WERI-Rb-1 (cell line): ENCODE measurements at regions not wholly inside any gene's neighbourhood (a gene's known extent, or its start where the extent isn't known, plus 50 kb on each side); places are given as distances from the start of the nearest gene placed in this dataset.

Experiments
- DNase-seq: peaks from one replicate; pipeline ENCODE4 v3.0.0-alpha.2; 2020
- H3K27ac ChIP-seq: fragments of 250-450 bp; sonication (Bioruptor Pico); 2 replicates; pipeline ENCODE4 v1.5.1; 2020; ENCODE audit warnings: mild to moderate bottlenecking, moderate library complexity
- H3K27me3 ChIP-seq: fragments of 250-450 bp; sonication (Bioruptor Pico); 2 replicates; pipeline ENCODE4 v1.5.1; 2021; ENCODE audit warnings: mild to moderate bottlenecking, low read depth, moderate library complexity; ENCODE audit not compliant: insufficient read depth, severe bottlenecking
- H3K36me3 ChIP-seq: fragments of 250-450 bp; sonication (Bioruptor Pico); 2 replicates; pipeline ENCODE4 v1.5.1; 2020; ENCODE audit warnings: mild to moderate bottlenecking, moderate library complexity
- H3K4me3 ChIP-seq: 2 replicates; pipeline ENCODE4 v1.5.1; 2011; ENCODE audit warnings: low read depth, mild to moderate bottlenecking, control low read depth, low read length
- H3K9me3 ChIP-seq: fragments of 250-450 bp; sonication (Bioruptor Pico); 2 replicates; pipeline ENCODE4 v1.5.1; 2021; ENCODE audit warnings: mild to moderate bottlenecking, moderate library complexity; ENCODE audit not compliant: severe bottlenecking
- TF ChIP-seq, protein P1 (sequence below): IDR thresholded peaks from 2 replicates; pipeline ENCODE4 v1.5.1; 2011; ENCODE audit warnings: low read depth, mild to moderate bottlenecking, control low read depth, inconsistent platforms, low read length

DNA sequence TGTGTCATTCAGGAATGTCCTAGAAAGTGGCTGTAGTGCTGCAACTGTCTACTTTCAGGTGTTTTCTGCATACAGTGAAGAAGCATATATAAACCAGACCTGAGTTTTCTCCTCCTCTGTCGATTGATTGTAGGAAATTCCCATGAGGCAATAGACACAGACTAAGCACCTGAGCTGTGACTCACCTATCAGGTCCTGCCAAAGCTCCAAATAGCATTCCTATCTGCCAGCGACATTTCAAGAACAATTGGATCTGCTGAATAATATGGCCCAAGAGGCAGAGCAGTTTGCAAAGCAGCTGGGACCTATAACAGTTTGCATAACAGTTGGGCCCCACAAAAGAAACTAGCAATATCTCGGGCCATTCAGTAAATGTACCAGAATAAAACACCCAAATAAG lies 360.4 kb downstream of the HAO1 start:
- no peak for DNase-seq

DNA sequence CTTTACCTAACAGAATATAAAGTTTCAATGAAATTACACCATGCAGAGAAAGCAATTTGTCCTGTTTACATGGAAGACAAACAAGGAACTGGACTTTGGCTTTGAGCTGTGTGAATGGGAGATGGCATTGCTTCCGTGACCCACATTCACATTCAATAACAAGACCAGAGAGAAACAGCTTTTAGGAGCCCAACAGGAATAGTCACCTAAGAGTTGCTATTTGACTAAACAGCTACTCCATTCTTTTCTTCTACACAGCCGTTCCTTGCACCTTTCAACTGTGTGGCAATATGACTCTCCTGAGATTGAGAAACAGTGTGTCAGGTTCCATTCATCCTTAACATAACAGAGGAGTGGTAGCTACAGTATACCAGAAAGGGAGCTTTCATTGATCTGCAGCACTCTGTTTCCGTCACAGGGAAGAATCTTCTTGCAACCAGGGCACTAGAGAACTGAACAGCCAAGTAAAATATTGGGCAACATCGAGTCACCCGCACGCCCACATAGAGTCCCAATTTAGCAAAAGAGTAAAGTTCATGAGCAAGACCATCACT lies 355.1 kb downstream of the HAO1 start:
- H3K4me3 ChIP-seq, result no peak overlapping the region
- no peak overlapping the region for H3K27ac ChIP-seq
- H3K36me3 ChIP-seq, result no peaks in the 10 kb centered on the region
- H3K27me3 ChIP-seq, result no peaks in the 10 kb centered on the region
- DNase-seq, result no peak
- TF ChIP-seq, protein P1, sequence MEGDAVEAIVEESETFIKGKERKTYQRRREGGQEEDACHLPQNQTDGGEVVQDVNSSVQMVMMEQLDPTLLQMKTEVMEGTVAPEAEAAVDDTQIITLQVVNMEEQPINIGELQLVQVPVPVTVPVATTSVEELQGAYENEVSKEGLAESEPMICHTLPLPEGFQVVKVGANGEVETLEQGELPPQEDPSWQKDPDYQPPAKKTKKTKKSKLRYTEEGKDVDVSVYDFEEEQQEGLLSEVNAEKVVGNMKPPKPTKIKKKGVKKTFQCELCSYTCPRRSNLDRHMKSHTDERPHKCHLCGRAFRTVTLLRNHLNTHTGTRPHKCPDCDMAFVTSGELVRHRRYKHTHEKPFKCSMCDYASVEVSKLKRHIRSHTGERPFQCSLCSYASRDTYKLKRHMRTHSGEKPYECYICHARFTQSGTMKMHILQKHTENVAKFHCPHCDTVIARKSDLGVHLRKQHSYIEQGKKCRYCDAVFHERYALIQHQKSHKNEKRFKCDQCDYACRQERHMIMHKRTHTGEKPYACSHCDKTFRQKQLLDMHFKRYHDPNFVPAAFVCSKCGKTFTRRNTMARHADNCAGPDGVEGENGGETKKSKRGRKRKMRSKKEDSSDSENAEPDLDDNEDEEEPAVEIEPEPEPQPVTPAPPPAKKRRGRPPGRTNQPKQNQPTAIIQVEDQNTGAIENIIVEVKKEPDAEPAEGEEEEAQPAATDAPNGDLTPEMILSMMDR, result no peak
- H3K9me3 ChIP-seq, result no peaks in the 10 kb centered on the region

More for the DNA sequence above, 360.4 kb downstream of the HAO1 start:
- TF ChIP-seq, protein P1, result no peak
- Histone ChIP-seq H3K27ac (no peak overlapping the region), H3K36me3 (no peaks in the 10 kb centered on the region), H3K4me3 (no peak overlapping the region), H3K27me3 (no peaks in the 10 kb centered on the region), H3K9me3 (no peaks in the 10 kb centered on the region)

DNA sequence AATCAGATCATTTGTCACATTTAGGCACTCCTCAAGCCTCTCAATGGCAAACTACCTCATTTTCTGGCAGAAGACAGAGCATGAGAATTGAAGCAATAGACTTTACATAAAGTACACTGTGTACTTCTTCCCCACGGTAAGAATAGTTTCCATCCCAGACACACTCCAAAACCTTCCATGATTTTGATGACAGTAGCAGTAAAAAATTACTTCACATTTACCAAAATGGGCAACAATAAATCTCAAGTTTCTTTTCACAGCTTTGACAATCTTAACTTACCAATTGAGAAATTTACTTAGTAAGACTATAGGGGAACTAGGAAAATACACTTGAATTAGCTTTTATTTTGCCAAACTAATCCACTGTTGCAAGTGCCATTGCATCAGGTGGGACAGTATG lies 353.8 kb downstream of the HAO1 start:
- no peaks in the 10 kb centered on the region for H3K36me3 ChIP-seq
- H3K4me3 ChIP-seq, result no peak overlapping the region
- H3K9me3 ChIP-seq, result no peaks in the 10 kb centered on the region
- no peak overlapping the region for H3K27ac ChIP-seq
- TF ChIP-seq, protein P1, result no peak
- DNase-seq, result no peak
- no peaks in the 10 kb centered on the region for H3K27me3 ChIP-seq

DNA sequence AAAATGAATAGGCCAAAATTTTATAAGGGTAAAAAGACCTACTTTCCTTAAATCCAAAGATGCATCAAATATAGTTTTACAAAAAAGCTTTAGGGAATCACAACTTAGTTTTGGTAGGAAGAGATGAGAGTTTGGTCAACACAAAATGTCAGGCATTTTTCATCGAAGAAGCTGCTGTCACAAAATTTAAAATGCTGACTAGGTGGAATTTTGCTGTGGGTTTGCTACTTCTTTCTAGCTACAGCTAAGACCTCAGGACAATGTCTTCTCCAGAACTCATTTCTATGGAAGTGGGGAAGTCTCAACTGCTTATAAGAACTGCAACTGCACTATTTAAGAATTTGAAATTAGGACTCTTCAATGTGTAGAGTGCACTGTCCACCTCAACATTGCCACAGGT lies 351.1 kb downstream of the HAO1 start:
- no peaks in the 10 kb centered on the region for H3K36me3 ChIP-seq
- no peaks in the 10 kb centered on the region for H3K27me3 ChIP-seq
- no peak overlapping the region for H3K4me3 ChIP-seq
- DNase-seq, result no peak
- H3K27ac ChIP-seq, result no peak overlapping the region
- H3K9me3 ChIP-seq, result peaks cover 3% of the 10 kb centered on the region
- TF ChIP-seq, protein P1, result no peak

DNA sequence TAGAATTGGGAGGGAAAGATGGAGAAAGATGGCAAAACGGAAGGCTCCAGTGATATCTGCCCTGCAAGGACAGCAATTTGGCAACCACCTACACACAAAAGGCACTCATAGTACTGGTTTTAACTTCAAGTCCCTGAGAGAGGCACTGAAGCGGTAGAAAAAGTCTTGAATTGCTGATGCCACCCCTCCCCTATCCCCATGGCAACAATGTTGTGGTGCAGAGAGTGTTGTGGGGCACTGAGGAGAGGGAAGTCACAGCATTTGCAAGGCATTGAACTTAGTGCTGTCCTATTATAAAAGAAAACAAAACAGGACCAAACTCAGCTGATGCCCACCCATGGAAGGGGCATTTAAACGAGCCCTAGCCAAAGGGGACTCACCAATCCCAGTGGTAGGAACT lies 343.7 kb downstream of the HAO1 start:
- Histone ChIP-seq H3K27ac (no peak overlapping the region), H3K9me3 (peaks cover 3% of the 10 kb centered on the region), H3K27me3 (no peaks in the 10 kb centered on the region), H3K36me3 (no peaks in the 10 kb centered on the region), H3K4me3 (no peak overlapping the region)
- TF ChIP-seq, protein P1, result no peak
- DNase-seq, result no peak

DNA sequence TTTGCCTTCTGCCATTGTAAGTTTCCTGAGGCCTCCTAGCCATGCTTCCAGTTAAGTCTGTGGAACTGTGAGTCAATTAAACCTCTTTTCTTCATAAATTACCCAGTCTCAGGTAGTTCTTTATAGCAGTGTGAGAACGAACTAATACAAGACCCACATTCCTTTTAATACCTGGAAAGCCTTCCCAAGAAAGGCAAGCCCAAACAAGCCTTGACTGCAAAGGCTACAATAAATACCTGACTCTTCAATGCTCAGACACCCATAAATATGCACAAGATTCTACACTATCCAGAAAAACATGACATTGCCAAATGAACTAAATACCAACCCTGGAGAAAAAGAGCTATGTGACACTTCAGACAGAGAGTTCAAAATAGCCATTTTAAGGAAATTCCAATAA lies 338.8 kb downstream of the HAO1 start:
- Histone ChIP-seq H3K36me3 (no peaks in the 10 kb centered on the region), H3K27ac (no peak overlapping the region), H3K4me3 (no peak overlapping the region), H3K9me3 (no peaks in the 10 kb centered on the region), H3K27me3 (no peaks in the 10 kb centered on the region)
- TF ChIP-seq, protein P1, result no peak
- DNase-seq, result no peak
